Ovary (tissue), 7 donors: ENCODE measurements at regions not wholly inside any gene's neighbourhood (a gene's known extent, or its start where the extent isn't known, plus 50 kb on each side); places are given as distances from the start of the nearest gene placed in this dataset.
"Not testable (repeated sequence)": the region's sequence is repeated elsewhere in the genome, so short reads cannot be mapped to it uniquely, and the experiment has no call there.

Experiments
- DNase-seq, 5 donors: peaks; one replicate each; pipeline ENCODE4 v3.0.0-alpha.2; 2019 to 2020
- H3K27ac ChIP-seq, 2 donors: fragments of 200-600 bp; one replicate each; pipeline versions ENCODE4 v1.5.1 to v1.8.0; 2019 to 2022
- H3K27me3 ChIP-seq: fragments of 200-600 bp; one replicate; pipeline ENCODE4 v1.8.0; 2022
- H3K36me3 ChIP-seq: fragments of 200-600 bp; sonication (generic); one replicate; pipeline ENCODE4 v1.5.1; 2019
- H3K4me1 ChIP-seq: one replicate; pipeline ENCODE4 v1.8.1; 2013; ENCODE audit warnings: mild to moderate bottlenecking, moderate library complexity; ENCODE audit not compliant: insufficient read depth
- H3K4me3 ChIP-seq: fragments of 200-600 bp; sonication (generic); one replicate; pipeline ENCODE4 v1.5.1; 2017
- H3K9me3 ChIP-seq, 2 donors: fragments of 200-600 bp in 1 of 2; sonication (generic) in 1 of 2; one replicate each; pipeline versions ENCODE4 v1.5.1 to v1.8.1; 2013 to 2019; ENCODE audit warnings: mild to moderate bottlenecking in 1 of 2, moderate library complexity in 1 of 2
- CTCF ChIP-seq, 3 donors: fragments of 450-650 bp in 2 of 3; fragments of 200-600 bp in 1 of 3; IDR thresholded peaks; one replicate each; pipeline versions ENCODE4 v1.5.1 to v1.8.0; 2016 to 2022; ENCODE audit warnings: antibody characterized with exemption in 3 of 3, mild to moderate bottlenecking in 1 of 3
- EP300 ChIP-seq: sonication (generic); formaldehyde crosslinking; IDR thresholded peaks from one replicate; pipeline ENCODE4 v1.6.1; 2017; ENCODE audit warnings: antibody characterized with exemption
- POLR2A ChIP-seq: fragments of 450-650 bp; IDR thresholded peaks from one replicate; pipeline ENCODE4 v1.6.1; 2017; ENCODE audit warnings: antibody characterized with exemption, mild to moderate bottlenecking, moderate library complexity
- WGBS, 3 donors: extraction: QIAGEN DNeasy Blood & Tissue Kit in 1 of 3; methylation state at CpG; one replicate each; pipeline versions ENCODE4 v1.1.5 to v1.1.7; 2013 to 2017; 5-methylcytosine and 5-hydroxymethylcytosine counted together
- intact Hi-C, 4 donors: fragments of 100-400 bp; cut with DNase I; formaldehyde crosslinking; loops; one replicate each; pipeline versions ENCODE4 v1.11.0 to v1.15.1; 2022 to 2023
- donor health status: DM: no; HTN: no; CAD: no; lungs with moderate emphysema.
- donor health status: DM: no; HTN: no; CAD: no.
- donor health status: Bipolar disorder and iron deficiency.
- donor health status: DM: no; HTN: no; CAD: no.
- donor health status: DM: yes; HTN: yes; CAD: no.

- intact Hi-C loops = no loop called here
Measured at GRCh38 chr9:82911996-82912395, 150.9 kb downstream of the RASEF start.

GRCh38 chr9:82912645-82913044, 150.3 kb downstream of the RASEF start:
- 8 to 16% (median 12%) methylated on average over 1 of the region's 1 CpG for WGBS, 3 donors
- no peaks in the 10 kb centered on the region for H3K27me3 ChIP-seq
- H3K4me1 ChIP-seq = no peaks in the 10 kb centered on the region
- H3K36me3 ChIP-seq = no peaks in the 10 kb centered on the region
- no peaks in the 10 kb centered on the region for H3K9me3 ChIP-seq
- no peak overlapping the region for H3K4me3 ChIP-seq
- no peak for DNase-seq
- H3K27ac ChIP-seq = no peak overlapping the region
- intact Hi-C loops = no loop called here
- TF ChIP-seq POLR2A = no peak
- TF ChIP-seq CTCF (IDR thresholded peaks at IDR 0.05) = no peak
- TF ChIP-seq EP300 = no peak

More at GRCh38 chr9:82911996-82912395, 150.9 kb downstream of the RASEF start:
- Histone ChIP-seq H3K9me3 (no peaks in the 10 kb centered on the region), H3K27ac (no peak overlapping the region), H3K4me1 (no peaks in the 10 kb centered on the region), H3K27me3 (no peaks in the 10 kb centered on the region), H3K36me3 (no peaks in the 10 kb centered on the region), H3K4me3 (no peak overlapping the region)
- 30 to 40% (median 39%) methylated on average over 3 of the region's 3 CpGs for WGBS, 3 donors
- no peak for DNase-seq
- TF ChIP-seq EP300 (no peak), CTCF (IDR thresholded peaks at IDR 0.05) (no peak), POLR2A (no peak)

GRCh38 chr9:82916238-82916637, 146.7 kb downstream of the RASEF start:
- WGBS, 3 donors = 38 to 66% (median 50%) methylated on average over 1 of the region's 1 CpG
- DNase-seq, H3K27ac ChIP-seq, intact Hi-C loops, H3K27me3 ChIP-seq, H3K36me3 ChIP-seq, H3K4me1 ChIP-seq, H3K9me3 ChIP-seq, H3K4me3 ChIP-seq: not testable (repeated sequence)

- intact Hi-C loops = no loop called here
- no peak overlapping the region for H3K4me3 ChIP-seq
- 66 to 72% (median 67%) methylated on average over 2 of the region's 2 CpGs for WGBS, 3 donors
- no peaks in the 10 kb centered on the region for H3K4me1 ChIP-seq
- no peak for DNase-seq
- no peaks in the 10 kb centered on the region for H3K27me3 ChIP-seq
- peaks cover 0 to 4% of the 10 kb centered on the region in 2 donors for H3K9me3 ChIP-seq
- TF ChIP-seq EP300 (no peak), POLR2A (no peak), CTCF (IDR thresholded peaks at IDR 0.05) (no peak)
- no peak overlapping the region for H3K27ac ChIP-seq
- H3K36me3 ChIP-seq = no peaks in the 10 kb centered on the region
Measured at GRCh38 chr9:82920154-82920553, 142.8 kb downstream of the RASEF start.

GRCh38 chr9:82922686-82923085, 140.3 kb downstream of the RASEF start:
- Histone ChIP-seq H3K27ac (no peak overlapping the region), H3K4me1 (no peaks in the 10 kb centered on the region), H3K4me3 (no peak overlapping the region), H3K9me3 (peaks cover 0 to 4% of the 10 kb centered on the region in 2 donors), H3K27me3 (no peaks in the 10 kb centered on the region), H3K36me3 (no peaks in the 10 kb centered on the region)
- TF ChIP-seq POLR2A (no peak), CTCF (IDR thresholded peaks at IDR 0.05) (no peak), EP300 (no peak)
- WGBS, 3 donors = 90 to 94% (median 92%) methylated on average over 10 of the region's 10 CpGs
- DNase-seq = no peak
- intact Hi-C loops = no loop called here
